GM06990 (cell line): ENCODE measurements at regions not wholly inside any gene's neighbourhood (a gene's known extent, or its start where the extent isn't known, plus 50 kb on each side); places are given as distances from the start of the nearest gene placed in this dataset.

Experiments used
- DNase-seq: peaks from one replicate; pipeline ENCODE4 v3.0.0-alpha.2; 2011; ENCODE audit not compliant: insufficient read length; ENCODE audit errors: extremely low read depth
- H3K27me3 ChIP-seq: replicated peaks from 2 replicates; pipeline ENCODE4 v1.6.0; 2011; ENCODE audit warnings: low read length; ENCODE audit not compliant: control insufficient read depth, insufficient read depth
- H3K36me3 ChIP-seq: 2 replicates; pipeline ENCODE4 v1.5.1; 2011; ENCODE audit warnings: low read length; ENCODE audit not compliant: control insufficient read depth, insufficient read depth
- H3K4me3 ChIP-seq: replicated peaks from 2 replicates; pipeline ENCODE4 v1.5.1; 2011; ENCODE audit warnings: low read depth, mild to moderate bottlenecking, control low read depth, low read length
- CTCF ChIP-seq: IDR thresholded peaks from 2 replicates; pipeline ENCODE4 v1.5.1; 2011; ENCODE audit warnings: low read length, control low read depth, mild to moderate bottlenecking, inconsistent platforms; ENCODE audit not compliant: insufficient read depth, poor library complexity, severe bottlenecking

GRCh38 chr13:77480066-77480465, 55.4 kb upstream of the SCEL start:
- Histone ChIP-seq H3K36me3 (no peaks in the 10 kb centered on the region), H3K4me3 (no peak overlapping the region), H3K27me3 (no peaks in the 10 kb centered on the region)
- no peak for TF ChIP-seq CTCF
- DNase-seq: no peak

- no peak for DNase-seq
- Histone ChIP-seq H3K4me3 (no peak overlapping the region), H3K36me3 (no peaks in the 10 kb centered on the region), H3K27me3 (no peaks in the 10 kb centered on the region)
- TF ChIP-seq CTCF: no peak
Measured at GRCh38 chr13:77479326-77479725, 56.2 kb upstream of the SCEL start.

- Histone ChIP-seq H3K36me3 (no peaks in the 10 kb centered on the region), H3K27me3 (no peaks in the 10 kb centered on the region), H3K4me3 (no peak overlapping the region)
- DNase-seq: no peak
- no peak for TF ChIP-seq CTCF
Measured at GRCh38 chr13:77477299-77477848, 58.1 kb upstream of the SCEL start.

- Histone ChIP-seq H3K36me3 (no peaks in the 10 kb centered on the region), H3K27me3 (no peaks in the 10 kb centered on the region), H3K4me3 (no peak overlapping the region)
- no peak for TF ChIP-seq CTCF
- DNase-seq: no peak
Measured at GRCh38 chr13:77476456-77476855, 59.0 kb upstream of the SCEL start.

- no peak for DNase-seq
Measured at GRCh38 chr13:77475345-77476084, 60.0 kb upstream of the SCEL start.

More at GRCh38 chr13:77475345-77476084, 60.0 kb upstream of the SCEL start:
- TF ChIP-seq CTCF: no peak
- Histone ChIP-seq H3K36me3 (no peaks in the 10 kb centered on the region), H3K4me3 (no peak overlapping the region), H3K27me3 (no peaks in the 10 kb centered on the region)
